ENCODE measurements at regions not wholly inside any gene's neighbourhood (a gene's known extent, or its start where the extent isn't known, plus 50 kb on each side); places are given as distances from the start of the nearest gene placed in this dataset.
"Not testable (repeated sequence)": the region's sequence is repeated elsewhere in the genome, so short reads cannot be mapped to it uniquely, and the experiment has no call there.

- DNase-seq = no peak
Observed at GRCh38 chr13:74280093-74280794, 146.0 kb upstream of the KLF12 start.

- no peak for DNase-seq
Observed at GRCh38 chr13:74278901-74279300, 144.7 kb upstream of the KLF12 start.

DNA sequence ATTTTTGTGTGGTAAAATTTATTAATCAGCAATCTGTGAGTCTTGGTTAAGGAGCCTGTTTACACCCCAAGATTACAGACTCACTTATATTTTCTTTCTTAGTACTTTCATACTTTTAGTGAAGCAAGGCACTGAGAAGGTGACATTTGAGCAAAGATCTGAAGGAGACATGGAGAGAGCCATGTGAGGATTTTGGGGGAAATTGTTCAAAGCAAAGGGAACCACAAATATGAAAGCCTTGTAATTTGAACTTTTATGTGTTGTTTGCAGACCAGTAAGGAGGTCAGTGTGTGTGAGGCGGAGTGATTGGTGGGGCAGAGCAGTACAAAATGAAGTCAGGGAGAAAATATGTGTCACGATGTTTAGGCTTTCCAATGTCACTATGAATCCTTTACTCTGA is 140.7 kb upstream of the KLF12 start:
- no peak for DNase-seq

DNA sequence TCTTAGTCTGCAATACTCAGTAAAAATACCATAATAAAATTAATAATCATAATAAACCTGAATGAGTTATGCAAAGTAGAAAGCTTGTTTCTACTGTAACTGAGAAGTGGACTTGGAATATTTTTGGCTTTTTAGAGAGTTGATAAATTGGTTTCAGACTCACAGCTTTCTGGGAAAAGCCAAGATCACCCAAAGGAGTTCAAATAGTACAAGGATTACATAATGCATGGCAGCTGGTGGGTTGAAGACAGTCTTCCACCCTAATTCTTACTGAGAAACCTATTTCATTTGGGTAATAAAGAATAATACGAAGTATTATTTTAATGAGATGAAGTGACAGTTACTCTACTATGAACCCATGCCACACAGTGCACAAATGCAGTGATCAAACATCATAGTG is 139.4 kb upstream of the KLF12 start:
- no peak for DNase-seq

DNA sequence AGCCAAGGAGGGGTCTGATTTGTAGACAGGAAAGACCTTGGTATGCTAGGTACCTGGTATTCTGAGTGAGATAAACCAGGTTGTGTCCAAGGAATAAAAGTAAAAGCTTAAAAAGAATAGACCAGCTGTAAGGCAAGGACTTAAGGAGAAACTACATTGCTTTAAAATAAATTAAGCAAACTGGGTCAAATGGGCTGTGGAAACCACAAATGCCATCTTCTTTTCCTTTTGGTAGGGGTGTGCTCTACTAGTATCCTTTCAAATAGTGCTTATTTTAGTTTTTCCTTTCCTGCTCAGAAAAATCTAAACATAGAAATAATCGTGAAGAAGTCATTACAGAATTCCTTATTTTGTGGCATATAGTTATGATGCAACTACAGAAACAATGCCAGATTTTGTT is 138.6 kb upstream of the KLF12 start:
- no peak for DNase-seq

DNA sequence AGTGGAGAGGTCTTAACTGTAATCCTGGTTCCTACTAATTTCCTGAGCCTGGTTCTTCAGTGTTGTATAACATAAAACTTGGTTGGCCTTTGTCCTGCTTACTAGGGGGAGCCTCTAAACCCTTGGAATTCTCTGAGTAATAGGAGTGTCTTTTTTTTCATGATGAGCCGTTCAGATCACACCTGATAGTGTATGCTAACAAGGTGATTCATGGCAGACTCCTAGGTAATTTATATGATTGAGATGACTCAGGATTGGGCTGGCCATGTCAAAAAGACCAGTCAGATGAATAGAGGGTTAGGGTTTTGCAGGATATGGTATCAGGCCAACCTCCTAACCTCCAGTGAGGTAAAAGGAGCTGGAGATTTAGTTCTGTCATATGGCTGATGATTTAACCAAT is 135.8 kb upstream of the KLF12 start:
- DNase-seq = no peak

DNA sequence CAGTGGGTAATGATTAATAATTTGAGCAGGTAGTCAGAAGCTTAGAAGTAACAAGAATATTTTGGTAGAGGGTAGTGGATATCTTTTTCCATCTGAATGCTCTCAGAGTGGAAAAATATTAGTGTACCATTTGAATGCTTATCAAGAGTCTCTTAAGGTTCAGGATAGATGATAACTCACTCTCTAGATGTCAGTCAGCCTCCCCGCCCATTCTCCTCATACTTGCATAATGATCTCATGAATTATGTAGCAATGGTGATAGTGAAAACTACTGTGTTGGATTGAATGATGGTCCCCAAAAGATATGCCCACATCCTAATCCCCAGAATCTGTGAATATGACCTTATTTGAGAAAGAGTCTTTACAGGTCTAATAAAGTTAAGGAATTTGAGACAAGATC is 132.7 kb upstream of the KLF12 start:
- no peak for DNase-seq

GRCh38 chr13:74266309-74266708 is 132.1 kb upstream of the KLF12 start:
- no peak for DNase-seq

DNA sequence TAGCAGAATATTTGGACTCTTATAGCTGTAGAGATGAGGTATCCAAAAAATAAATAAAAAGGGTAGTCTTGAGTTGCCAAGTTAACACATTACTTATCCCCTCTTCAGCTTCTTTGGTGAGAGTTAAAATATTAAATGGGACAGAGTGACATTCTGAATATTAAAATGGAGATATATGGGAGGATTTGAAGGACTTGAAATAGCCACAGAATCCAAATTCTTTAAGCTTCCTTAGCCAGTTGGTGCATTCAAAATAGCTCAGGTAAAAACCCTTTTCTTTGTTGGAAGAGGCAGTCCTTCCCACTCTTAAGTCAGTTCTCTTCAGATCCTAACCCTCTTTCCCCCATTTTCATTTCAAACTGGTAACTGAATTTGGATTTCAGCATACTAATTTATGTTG is 130.1 kb upstream of the KLF12 start:
- no peak for DNase-seq

GRCh38 chr13:74260420-74260819 is 126.2 kb upstream of the KLF12 start:
- not testable (repeated sequence) for DNase-seq

- no peak for DNase-seq
Observed at GRCh38 chr13:74259641-74260040, 125.4 kb upstream of the KLF12 start.

DNA sequence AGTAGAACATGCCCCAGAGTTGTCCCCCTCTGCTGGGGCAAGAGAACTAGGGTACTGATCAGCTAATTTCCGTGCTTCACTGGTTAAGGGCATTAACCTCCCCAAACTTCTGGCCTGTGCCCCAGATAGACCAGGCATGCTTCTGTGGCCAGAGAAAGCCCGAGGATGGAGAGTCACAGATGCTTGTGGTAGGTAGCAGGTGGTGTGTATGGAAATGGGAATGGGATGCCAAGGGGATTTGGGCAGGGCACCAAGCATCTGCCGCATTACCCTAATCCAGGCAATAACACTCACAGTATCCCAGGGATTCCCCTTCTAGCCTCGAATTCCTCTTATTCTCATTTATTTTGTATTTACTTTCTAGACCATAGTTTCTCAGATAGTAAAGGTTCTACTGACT is 124.8 kb upstream of the KLF12 start:
- DNase-seq = no peak

- no peak for DNase-seq
Observed at GRCh38 chr13:74256969-74257368, 122.8 kb upstream of the KLF12 start.

GRCh38 chr13:74253161-74253560 is 119.0 kb upstream of the KLF12 start:
- no peak for DNase-seq

GRCh38 chr13:74251778-74252519 is 117.7 kb upstream of the KLF12 start:
- no peak for DNase-seq

- DNase-seq = no peak
Observed at GRCh38 chr13:74250738-74251190, 116.6 kb upstream of the KLF12 start.

DNA sequence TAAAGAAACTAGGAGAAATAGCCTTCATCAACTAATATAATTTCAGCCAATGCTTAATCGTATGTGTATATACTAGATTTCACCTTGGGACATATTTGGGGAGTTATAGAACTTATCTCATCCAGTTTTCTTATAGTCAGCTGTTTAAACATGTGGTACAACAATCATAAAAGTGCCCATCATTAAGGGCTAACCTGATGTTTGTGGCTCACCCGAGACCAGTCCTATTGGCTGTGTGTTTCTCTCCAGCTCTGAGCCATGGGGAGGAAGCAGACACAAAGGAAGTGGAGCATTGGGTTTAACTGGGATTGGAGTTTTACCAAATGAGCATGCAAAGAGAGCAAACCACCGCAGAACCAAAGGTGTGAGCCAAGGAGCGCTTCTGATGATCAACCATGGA is 114.3 kb upstream of the KLF12 start:
- DNase-seq = no peak

- DNase-seq = no peak
Observed at GRCh38 chr13:74246487-74246886, 112.3 kb upstream of the KLF12 start.

GRCh38 chr13:74243637-74244526 is 109.7 kb upstream of the KLF12 start:
- no peak for DNase-seq

DNA sequence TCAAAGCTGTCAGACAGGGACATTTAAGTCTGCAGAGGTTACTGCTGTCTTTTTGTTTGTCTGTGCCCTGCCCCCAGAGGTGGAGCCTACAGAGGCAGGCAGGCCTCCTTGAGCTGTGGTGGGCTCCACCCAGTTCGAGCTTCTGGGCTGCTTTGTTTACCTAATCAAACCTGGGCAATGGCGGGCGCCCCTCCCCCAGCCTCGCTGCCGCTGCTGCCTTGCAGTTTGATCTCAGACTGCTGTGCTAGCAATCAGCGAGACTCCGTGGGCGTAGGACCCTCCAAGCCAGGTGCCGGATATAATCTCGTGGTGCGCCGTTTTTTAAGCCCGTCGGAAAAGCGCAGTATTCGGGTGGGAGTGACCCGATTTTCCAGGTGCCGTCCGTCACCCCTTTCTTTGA is 107.1 kb upstream of the KLF12 start:
- not testable (repeated sequence) for DNase-seq

DNA sequence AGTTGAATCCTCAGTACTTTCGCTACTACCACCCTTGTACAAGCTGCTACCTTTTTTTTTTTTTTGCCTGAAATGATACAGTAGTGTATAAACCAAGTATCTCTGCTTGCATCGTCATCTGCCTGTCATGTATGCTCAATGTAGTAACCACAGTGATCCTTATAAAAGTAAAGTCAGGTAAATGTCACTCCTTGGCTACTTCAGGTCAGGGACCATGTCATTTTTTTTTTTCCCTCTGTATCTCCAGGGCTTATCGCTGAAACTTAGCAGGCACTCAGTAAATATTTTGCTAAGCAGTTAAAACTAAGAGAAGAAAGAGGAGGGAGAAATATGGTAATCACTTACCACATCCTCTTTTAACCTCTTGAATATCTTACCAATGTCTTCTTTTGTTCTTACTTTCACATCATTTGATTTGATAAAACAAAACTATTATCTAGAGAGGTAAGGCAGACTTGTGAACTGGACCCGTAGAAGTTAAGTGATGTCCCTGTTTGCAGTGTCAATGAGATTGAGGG is 96.8 kb upstream of the KLF12 start:
- no peak for DNase-seq

GRCh38 chr13:74229242-74229641 is 95.0 kb upstream of the KLF12 start:
- no peak for DNase-seq
